ENCODE measurements at regions not wholly inside any gene's neighbourhood (a gene's known extent, or its start where the extent isn't known, plus 50 kb on each side); places are given as distances from the start of the nearest gene placed in this dataset.

DNA sequence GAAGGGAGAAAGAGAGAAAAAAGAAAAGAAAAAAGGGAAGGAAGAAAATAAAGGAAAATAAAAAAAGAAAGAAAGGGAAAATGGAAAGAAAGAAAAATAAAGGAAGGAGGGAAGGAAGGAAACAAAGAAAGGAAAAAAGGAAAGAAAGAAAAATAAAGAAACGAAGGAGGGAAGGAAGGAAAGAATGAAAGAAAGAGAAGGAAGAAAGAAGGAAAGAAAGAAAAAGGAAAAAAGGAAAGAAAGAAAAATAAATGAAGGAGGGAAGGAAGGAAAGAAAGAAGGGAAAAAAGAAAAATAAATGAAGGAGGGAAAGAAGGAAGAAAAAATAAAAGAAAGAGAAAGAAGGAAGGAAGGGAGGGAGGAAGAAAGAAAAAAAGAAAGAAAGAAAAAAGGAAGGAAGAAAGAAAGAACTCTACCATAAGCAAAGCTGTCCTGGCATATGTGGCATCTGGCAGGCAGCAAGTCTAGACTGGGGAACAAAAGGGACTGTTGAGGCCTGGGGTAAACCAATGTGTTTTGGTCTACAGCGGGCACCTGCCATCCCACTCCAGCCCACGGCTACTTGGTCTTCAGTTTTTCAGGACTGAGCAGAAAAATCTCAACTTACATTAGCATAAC lies 86.9 kb downstream of the TFAP2C start:
- peaks cover 7% of the 10 kb centered on the region for H3K4me1 Mint-ChIP-seq (ENCODE audit: low read depth, unreplicated experiment)
- H3K9me3 Mint-ChIP-seq (ENCODE audit: unreplicated experiment) = peaks cover 4% of the 10 kb centered on the region
- DNase-seq = no peak
- no peak for TF ChIP-seq CTCF (IDR thresholded peaks at IDR 0.05; ENCODE audit: partially characterized antibody, unreplicated experiment)
- H3K4me3 Mint-ChIP-seq (ENCODE audit: unreplicated experiment) = no peak overlapping the region
- no peak overlapping the region for H3K27ac Mint-ChIP-seq (ENCODE audit: unreplicated experiment)
- H3K36me3 Mint-ChIP-seq (ENCODE audit: unreplicated experiment) = no peaks in the 10 kb centered on the region
- no peaks in the 10 kb centered on the region for H3K27me3 Mint-ChIP-seq (ENCODE audit: unreplicated experiment)

- no peak for DNase-seq
Observed at GRCh38 chr20:56716806-56717205, 87.7 kb downstream of the TFAP2C start.

GRCh38 chr20:56718816-56719215 lies 89.7 kb downstream of the TFAP2C start:
- DNase-seq = no peak
- Mint-ChIP-seq H3K27me3 (ENCODE audit: unreplicated experiment) (peaks cover 4% of the 10 kb centered on the region), H3K4me1 (ENCODE audit: low read depth, unreplicated experiment) (peaks cover 3% of the 10 kb centered on the region), H3K9me3 (ENCODE audit: unreplicated experiment) (peaks cover 2% of the 10 kb centered on the region), H3K36me3 (ENCODE audit: unreplicated experiment) (no peaks in the 10 kb centered on the region), H3K4me3 (ENCODE audit: unreplicated experiment) (no peak overlapping the region), H3K27ac (ENCODE audit: unreplicated experiment) (no peak overlapping the region)
- no peak for TF ChIP-seq CTCF (IDR thresholded peaks at IDR 0.05; ENCODE audit: partially characterized antibody, unreplicated experiment)

More at GRCh38 chr20:56716806-56717205, 87.7 kb downstream of the TFAP2C start:
- no peak for TF ChIP-seq CTCF (IDR thresholded peaks at IDR 0.05; ENCODE audit: partially characterized antibody, unreplicated experiment)
- no peak overlapping the region for H3K4me3 Mint-ChIP-seq (ENCODE audit: unreplicated experiment)
- H3K27me3 Mint-ChIP-seq (ENCODE audit: unreplicated experiment) = no peaks in the 10 kb centered on the region
- H3K36me3 Mint-ChIP-seq (ENCODE audit: unreplicated experiment) = no peaks in the 10 kb centered on the region
- peaks cover 3% of the 10 kb centered on the region for H3K4me1 Mint-ChIP-seq (ENCODE audit: low read depth, unreplicated experiment)
- peaks cover 2% of the 10 kb centered on the region for H3K9me3 Mint-ChIP-seq (ENCODE audit: unreplicated experiment)
- no peak overlapping the region for H3K27ac Mint-ChIP-seq (ENCODE audit: unreplicated experiment)

- no peak for TF ChIP-seq CTCF (IDR thresholded peaks at IDR 0.05; ENCODE audit: partially characterized antibody, unreplicated experiment)
Observed at GRCh38 chr20:56720620-56721213, 91.6 kb downstream of the TFAP2C start.

DNA sequence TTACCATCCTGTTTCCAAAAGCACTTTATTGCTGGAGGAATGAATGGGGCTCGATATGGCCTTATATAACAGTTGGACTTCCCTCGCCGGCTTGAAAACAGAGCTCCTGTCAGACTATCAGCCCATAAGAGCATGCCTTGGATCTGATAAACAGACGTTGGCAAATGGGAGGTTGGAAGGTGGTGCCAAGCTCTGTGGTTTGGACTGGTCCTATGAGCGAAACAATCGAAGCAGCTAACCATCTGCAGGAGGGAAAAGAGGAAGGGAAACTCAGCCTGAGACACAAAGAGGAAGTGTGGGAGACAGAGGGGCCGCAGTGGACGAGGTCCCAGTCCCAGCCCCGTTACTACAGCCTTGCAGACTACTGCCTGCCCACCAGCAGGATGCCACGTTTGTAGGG lies 92.9 kb downstream of the TFAP2C start:
- peaks cover 2% of the 10 kb centered on the region for H3K9me3 Mint-ChIP-seq (ENCODE audit: unreplicated experiment)
- no peak for DNase-seq
- no peak overlapping the region for H3K4me3 Mint-ChIP-seq (ENCODE audit: unreplicated experiment)
- peak overlapping the region; percentile 54 for H3K27ac Mint-ChIP-seq (ENCODE audit: unreplicated experiment)
- no peaks in the 10 kb centered on the region for H3K4me1 Mint-ChIP-seq (ENCODE audit: low read depth, unreplicated experiment)
- H3K27me3 Mint-ChIP-seq (ENCODE audit: unreplicated experiment) = peaks cover 4% of the 10 kb centered on the region
- no peak for TF ChIP-seq CTCF (IDR thresholded peaks at IDR 0.05; ENCODE audit: partially characterized antibody, unreplicated experiment)
- H3K36me3 Mint-ChIP-seq (ENCODE audit: unreplicated experiment) = no peaks in the 10 kb centered on the region

More at GRCh38 chr20:56720620-56721213, 91.6 kb downstream of the TFAP2C start:
- Mint-ChIP-seq H3K36me3 (ENCODE audit: unreplicated experiment) (no peaks in the 10 kb centered on the region), H3K27ac (ENCODE audit: unreplicated experiment) (no peak overlapping the region), H3K27me3 (ENCODE audit: unreplicated experiment) (peaks cover 4% of the 10 kb centered on the region), H3K9me3 (ENCODE audit: unreplicated experiment) (peaks cover 4% of the 10 kb centered on the region), H3K4me1 (ENCODE audit: low read depth, unreplicated experiment) (peaks cover 3% of the 10 kb centered on the region), H3K4me3 (ENCODE audit: unreplicated experiment) (no peak overlapping the region)
- DNase-seq = no peak

All from glutamatergic neuron (in vitro differentiated cells).